ENCODE measurements at regions not wholly inside any gene's neighbourhood (a gene's known extent, or its start where the extent isn't known, plus 50 kb on each side); places are given as distances from the start of the nearest gene placed in this dataset.

GRCh38 chrX:5559386-5559785 lies 669.3 kb downstream of the NLGN4X start:
- no peaks in the 10 kb centered on the region for H3K36me3 ChIP-seq (replicated peaks in 1 of 2; ENCODE audit: control insufficient read depth in 1 of 2, insufficient read depth in 2 of 2, low read length in 1 of 2)
- H3K9me3 ChIP-seq = 0 out of 2 replicates have a peak, but pooled peaks cover 6% of the 10 kb centered on the region
- no peaks in the 10 kb centered on the region for H3K27me3 ChIP-seq (ENCODE audit: insufficient read depth)
- DNase-seq = no peak
- no peaks in the 10 kb centered on the region for H4K20me1 ChIP-seq (ENCODE audit: insufficient read depth)
- no peaks in the 10 kb centered on the region for H3K79me2 ChIP-seq (ENCODE audit: insufficient read depth)
- no peak overlapping the region for H3K9ac ChIP-seq
- no peak overlapping the region for H3K4me3 ChIP-seq (ENCODE audit: low read depth in 2 of 2, low read length in 1 of 2)
- no peak overlapping the region for H3K27ac ChIP-seq (ENCODE audit: low read depth in 2 of 2, low read length in 1 of 2)
- H2AFZ ChIP-seq (ENCODE audit: low read depth) = no peak overlapping the region
- POLR2A ChIA-PET = no interaction called here
- CTCF ChIA-PET = no interaction called here
- no peaks in the 10 kb centered on the region for H3F3A ChIP-seq (replicated peaks; ENCODE audit: insufficient read depth)
- TF ChIP-seq IRF3 (IDR thresholded peaks at IDR 0.05; ENCODE audit: low read depth, low read length) = no peak
- no peak for TF ChIP-seq REST (IDR thresholded peaks at IDR 0.05; ENCODE audit: low read depth, low read length)
- TF ChIP-seq MXI1 (IDR thresholded peaks at IDR 0.05; ENCODE audit: low read depth, low read length) = no peak
- no peak for TF ChIP-seq POLR2AphosphoS5 (IDR thresholded peaks at IDR 0.05; ENCODE audit: low read depth, low read length)
- TF ChIP-seq ELF1 (IDR thresholded peaks at IDR 0.05) = no peak
- TF ChIP-seq USF1 (IDR thresholded peaks at IDR 0.05; ENCODE audit: borderline replicate concordance, low read depth) = no peak
- TF ChIP-seq FOXJ3 (CRISPR knock-in tag; IDR thresholded peaks at IDR 0.05) = no peak
- TF ChIP-seq TCF12 (IDR thresholded peaks at IDR 0.05) = no peak
- no peak overlapping the region for H3K4me2 ChIP-seq
- WGBS (ENCODE audit: low lambda C conversion rate) = 11% methylated on average over 2 of the region's 2 CpGs
- no peaks in the 10 kb centered on the region for H3K9me2 ChIP-seq
- no peaks in the 10 kb centered on the region for H3K4me1 ChIP-seq (ENCODE audit: control insufficient read depth in 1 of 2, insufficient read depth in 2 of 2, low read depth in 1 of 2, low read length in 1 of 2)

GRCh38 chrX:5549512-5549911 lies 679.2 kb downstream of the NLGN4X start:
- POLR2A ChIA-PET = no interaction called here
- H3K4me1 ChIP-seq (ENCODE audit: control insufficient read depth in 1 of 2, insufficient read depth in 2 of 2, low read depth in 1 of 2, low read length in 1 of 2) = no peaks in the 10 kb centered on the region
- WGBS (ENCODE audit: low lambda C conversion rate) = 10% methylated on average over 2 of the region's 2 CpGs
- no peak for DNase-seq
- no peaks in the 10 kb centered on the region for H3K9me2 ChIP-seq
- CTCF ChIA-PET = no interaction called here
- H3K27ac ChIP-seq (ENCODE audit: low read depth in 2 of 2, low read length in 1 of 2) = no peak overlapping the region
- no peak overlapping the region for H3K4me2 ChIP-seq
- H3K27me3 ChIP-seq (ENCODE audit: insufficient read depth) = no peaks in the 10 kb centered on the region
- H3K4me3 ChIP-seq (ENCODE audit: low read depth in 2 of 2, low read length in 1 of 2) = no peak overlapping the region
- no peaks in the 10 kb centered on the region for H4K20me1 ChIP-seq (ENCODE audit: insufficient read depth)
- H3K79me2 ChIP-seq (ENCODE audit: insufficient read depth) = no peaks in the 10 kb centered on the region
- H3K36me3 ChIP-seq (replicated peaks in 1 of 2; ENCODE audit: control insufficient read depth in 1 of 2, insufficient read depth in 2 of 2, low read length in 1 of 2) = no peaks in the 10 kb centered on the region
- H2AFZ ChIP-seq (ENCODE audit: low read depth) = no peak overlapping the region
- no peaks in the 10 kb centered on the region for H3F3A ChIP-seq (replicated peaks; ENCODE audit: insufficient read depth)
- no peaks in the 10 kb centered on the region for H3K9me3 ChIP-seq
- TF ChIP-seq REST (IDR thresholded peaks at IDR 0.05; ENCODE audit: low read depth, low read length) = no peak
- no peak overlapping the region for H3K9ac ChIP-seq

All from SK-N-SH (cell line).